ENCODE measurements at regions not wholly inside any gene's neighbourhood (a gene's known extent, or its start where the extent isn't known, plus 50 kb on each side); places are given as distances from the start of the nearest gene placed in this dataset.

DNA sequence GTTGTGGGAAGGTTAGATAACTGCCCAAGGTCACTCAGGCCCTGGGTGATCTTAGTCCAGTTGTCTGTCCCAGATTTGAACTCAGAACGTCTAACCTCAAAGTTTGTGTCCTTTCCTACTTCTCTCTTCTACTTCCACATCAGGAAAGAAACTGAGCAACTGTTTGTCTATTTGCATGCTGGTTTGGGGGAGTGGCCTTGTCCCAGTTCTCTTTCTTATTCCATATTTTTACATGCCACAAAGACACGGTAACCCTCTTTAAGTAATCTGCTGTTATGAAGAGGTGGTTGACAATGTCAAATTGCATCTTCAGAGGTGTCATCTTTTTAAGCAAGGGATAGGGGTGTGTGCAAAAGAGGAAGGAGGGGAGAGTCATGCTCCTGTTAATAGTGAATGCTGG is 432.5 kb downstream of the HS3ST3B1 start:
- CTCF ChIA-PET: no interaction called here
- no peaks in the 10 kb centered on the region for H3K36me3 Mint-ChIP-seq (ENCODE audit: low read depth)
- DNase-seq: no peak
- H3K27me3 Mint-ChIP-seq: peaks cover 11% of the 10 kb centered on the region
- no peak for ATAC-seq (ENCODE audit: low read depth)
- no peaks in the 10 kb centered on the region for H3K4me1 Mint-ChIP-seq
- intact Hi-C loops (cut with micrococcal nuclease): no loop called here
- TF ChIP-seq, protein P1, sequence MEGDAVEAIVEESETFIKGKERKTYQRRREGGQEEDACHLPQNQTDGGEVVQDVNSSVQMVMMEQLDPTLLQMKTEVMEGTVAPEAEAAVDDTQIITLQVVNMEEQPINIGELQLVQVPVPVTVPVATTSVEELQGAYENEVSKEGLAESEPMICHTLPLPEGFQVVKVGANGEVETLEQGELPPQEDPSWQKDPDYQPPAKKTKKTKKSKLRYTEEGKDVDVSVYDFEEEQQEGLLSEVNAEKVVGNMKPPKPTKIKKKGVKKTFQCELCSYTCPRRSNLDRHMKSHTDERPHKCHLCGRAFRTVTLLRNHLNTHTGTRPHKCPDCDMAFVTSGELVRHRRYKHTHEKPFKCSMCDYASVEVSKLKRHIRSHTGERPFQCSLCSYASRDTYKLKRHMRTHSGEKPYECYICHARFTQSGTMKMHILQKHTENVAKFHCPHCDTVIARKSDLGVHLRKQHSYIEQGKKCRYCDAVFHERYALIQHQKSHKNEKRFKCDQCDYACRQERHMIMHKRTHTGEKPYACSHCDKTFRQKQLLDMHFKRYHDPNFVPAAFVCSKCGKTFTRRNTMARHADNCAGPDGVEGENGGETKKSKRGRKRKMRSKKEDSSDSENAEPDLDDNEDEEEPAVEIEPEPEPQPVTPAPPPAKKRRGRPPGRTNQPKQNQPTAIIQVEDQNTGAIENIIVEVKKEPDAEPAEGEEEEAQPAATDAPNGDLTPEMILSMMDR (IDR thresholded peaks at IDR 0.05): no peak
- POLR2A ChIA-PET: no interaction called here
- no peaks in the 10 kb centered on the region for H3K9me3 Mint-ChIP-seq
- no peak overlapping the region for H3K27ac Mint-ChIP-seq
- no peak overlapping the region for H3K4me3 Mint-ChIP-seq

DNA sequence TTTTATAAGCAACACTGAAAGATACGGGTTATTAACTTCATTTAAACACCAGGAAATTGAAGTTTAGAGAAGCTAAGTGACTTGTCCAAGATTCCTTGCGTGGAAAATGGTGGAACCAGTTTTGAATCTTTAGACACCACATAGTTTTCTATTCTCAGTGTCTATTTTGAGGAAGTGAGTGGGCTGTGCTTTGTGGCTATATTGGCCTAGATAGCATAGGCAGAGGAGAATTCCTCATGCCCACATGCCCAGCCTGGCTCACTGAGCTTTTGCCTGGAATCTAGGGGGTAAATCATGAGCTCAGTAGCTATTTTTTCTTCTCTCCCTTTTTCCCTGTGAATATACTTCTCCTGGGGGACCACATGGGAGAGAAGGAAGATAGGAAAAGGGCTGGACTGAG is 431.3 kb downstream of the HS3ST3B1 start:
- TF ChIP-seq, protein P1 (IDR thresholded peaks at IDR 0.05): no peak
- ChIA-PET POLR2A (no interaction called here), CTCF (interaction anchor here (0.6 kb wide), 1 partner anchor 391 kb away, joined by 4 read pairs; no protein-coding TSS in a partner anchor)
- H3K27me3 Mint-ChIP-seq: peaks cover 4% of the 10 kb centered on the region
- DNase-seq: no peak
- no peak for ATAC-seq (ENCODE audit: low read depth)
- H3K36me3 Mint-ChIP-seq (ENCODE audit: low read depth): no peaks in the 10 kb centered on the region
- H3K4me1 Mint-ChIP-seq: no peaks in the 10 kb centered on the region
- H3K27ac Mint-ChIP-seq: no peak overlapping the region
- intact Hi-C loops (cut with micrococcal nuclease): no loop called here
- H3K9me3 Mint-ChIP-seq: no peaks in the 10 kb centered on the region
- no peak overlapping the region for H3K4me3 Mint-ChIP-seq

DNA sequence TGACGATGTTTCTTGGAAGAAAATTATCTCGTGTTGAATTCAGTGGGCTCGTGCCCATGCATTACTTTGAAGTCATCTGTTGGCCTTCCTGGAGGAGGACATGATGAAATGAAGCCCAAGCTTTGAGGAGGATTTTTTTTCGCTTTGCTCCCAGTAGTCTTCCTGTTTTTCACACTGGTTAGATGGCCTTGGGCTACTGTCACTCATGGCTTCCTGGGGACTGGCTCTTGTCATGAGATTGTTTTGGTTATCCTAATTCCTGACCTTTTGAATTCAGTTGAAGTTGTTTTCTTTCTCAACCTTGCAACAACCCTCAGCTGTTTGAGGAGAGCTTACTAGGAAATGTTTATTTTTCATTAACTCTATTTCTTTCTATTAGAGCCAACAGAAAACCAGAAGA is 430.7 kb downstream of the HS3ST3B1 start:
- POLR2A ChIA-PET: no interaction called here

DNA sequence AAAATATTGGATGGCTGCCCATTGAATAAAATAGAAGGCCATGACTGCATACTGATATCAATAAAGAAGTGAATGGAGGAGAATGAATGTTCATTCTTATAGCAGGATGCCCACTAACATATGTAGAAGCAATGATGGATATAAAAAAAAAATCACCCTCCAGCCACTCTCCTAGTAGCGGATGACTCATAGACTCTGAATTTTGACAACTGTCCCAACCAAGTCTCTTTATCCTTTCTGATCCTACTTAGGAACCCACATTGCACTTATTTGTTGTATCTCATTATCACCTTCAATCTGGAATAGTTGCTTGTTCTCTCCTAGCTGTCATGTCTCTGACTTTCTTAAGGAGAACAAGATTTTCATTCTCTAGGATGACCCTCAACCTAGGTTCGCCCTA is 429.9 kb downstream of the HS3ST3B1 start:
- CTCF ChIA-PET: no interaction called here
- Mint-ChIP-seq H3K9me3 (no peaks in the 10 kb centered on the region), H3K4me1 (no peaks in the 10 kb centered on the region), H3K4me3 (no peak overlapping the region), H3K27ac (no peak overlapping the region), H3K27me3 (peaks cover 4% of the 10 kb centered on the region), H3K36me3 (ENCODE audit: low read depth) (no peaks in the 10 kb centered on the region)
- intact Hi-C loops (cut with micrococcal nuclease): no loop called here
- TF ChIP-seq, protein P1 (IDR thresholded peaks at IDR 0.05): no peak
- DNase-seq: no peak
- no peak for ATAC-seq (ENCODE audit: low read depth)
- POLR2A ChIA-PET: no interaction called here

More for the DNA sequence above, 430.7 kb downstream of the HS3ST3B1 start:
- TF ChIP-seq, protein P1 (IDR thresholded peaks at IDR 0.05): no peak
- Mint-ChIP-seq H3K4me3 (no peak overlapping the region), H3K27me3 (peaks cover 4% of the 10 kb centered on the region), H3K4me1 (no peaks in the 10 kb centered on the region), H3K9me3 (no peaks in the 10 kb centered on the region), H3K36me3 (ENCODE audit: low read depth) (no peaks in the 10 kb centered on the region), H3K27ac (no peak overlapping the region)
- DNase-seq: no peak
- intact Hi-C loops (cut with micrococcal nuclease): no loop called here
- no peak for ATAC-seq (ENCODE audit: low read depth)
- CTCF ChIA-PET: interaction anchor here (0.6 kb wide), 1 partner anchor 390 kb away, joined by 4 read pairs; no protein-coding TSS in a partner anchor

DNA sequence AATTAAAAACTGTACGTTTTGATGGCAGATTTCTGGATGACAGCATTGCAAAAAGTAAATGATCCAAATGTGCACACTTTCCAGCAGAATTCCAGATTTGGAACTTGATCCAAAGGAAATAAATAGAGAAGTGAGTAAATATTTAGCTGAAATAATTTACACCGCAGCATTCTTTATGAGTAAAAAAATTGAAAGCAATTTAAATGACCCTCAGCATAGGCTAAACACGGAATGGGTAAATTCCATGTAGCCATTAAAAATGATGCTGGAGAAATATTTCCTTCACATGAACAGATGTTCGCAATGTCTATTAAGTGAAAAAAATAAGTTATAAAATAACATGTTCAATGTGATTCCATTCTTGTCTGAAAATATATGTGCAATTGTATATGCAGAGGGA is 424.8 kb downstream of the HS3ST3B1 start:
- ChIA-PET CTCF (no interaction called here), POLR2A (no interaction called here)
- TF ChIP-seq, protein P1 (IDR thresholded peaks at IDR 0.05): no peak
- Mint-ChIP-seq H3K4me3 (no peak overlapping the region), H3K36me3 (ENCODE audit: low read depth) (no peaks in the 10 kb centered on the region), H3K4me1 (no peaks in the 10 kb centered on the region), H3K27me3 (peaks cover 5% of the 10 kb centered on the region), H3K9me3 (peaks cover 10% of the 10 kb centered on the region), H3K27ac (no peak overlapping the region)
- intact Hi-C loops (cut with micrococcal nuclease): no loop called here
- DNase-seq (no peak), ATAC-seq (ENCODE audit: low read depth) (no peak)

All from activated B cell treated with CpG ODN at 0.5 μM for 24 hours (primary cell).